GM18868 (cell line): ENCODE measurements at regions not wholly inside any gene's neighbourhood (a gene's known extent, or its start where the extent isn't known, plus 50 kb on each side); places are given as distances from the start of the nearest gene placed in this dataset.

Experiments used
- ATAC-seq: cut with Tn5 transposase; IDR thresholded peaks from one replicate; pipeline ENCODE4 v1.9.1; 2021; ENCODE audit warnings: mild to moderate bottlenecking, moderate library complexity; ENCODE audit not compliant: unreplicated experiment

GRCh38 chr15:35596285-35596684, 50.3 kb upstream of the DPH6 start:
- no peak for ATAC-seq

GRCh38 chr15:35602836-35603235, 56.9 kb upstream of the DPH6 start:
- ATAC-seq = peak; percentile 45

GRCh38 chr15:35603301-35603700, 57.3 kb upstream of the DPH6 start:
- peak; percentile 87 for ATAC-seq

GRCh38 chr15:35603856-35604255, 57.9 kb upstream of the DPH6 start:
- ATAC-seq = no peak

- no peak for ATAC-seq
Observed at GRCh38 chr15:35605764-35606449, 59.9 kb upstream of the DPH6 start.

GRCh38 chr15:35606450-35606779, 60.5 kb upstream of the DPH6 start:
- ATAC-seq = no peak

GRCh38 chr15:35616498-35617271, 70.7 kb upstream of the DPH6 start:
- ATAC-seq = peak; percentile 49

- no peak for ATAC-seq
Observed at GRCh38 chr15:35618260-35619188, 72.6 kb upstream of the DPH6 start.

- no peak for ATAC-seq
Observed at GRCh38 chr15:35622641-35623340, 76.8 kb upstream of the DPH6 start.

GRCh38 chr15:35624881-35625280, 78.9 kb upstream of the DPH6 start:
- ATAC-seq = no peak

- no peak for ATAC-seq
Observed at GRCh38 chr15:35626571-35627318, 80.8 kb upstream of the DPH6 start.

- no peak for ATAC-seq
Observed at GRCh38 chr15:35627696-35628095, 81.7 kb upstream of the DPH6 start.

- no peak for ATAC-seq
Observed at GRCh38 chr15:35629766-35630165, 83.8 kb upstream of the DPH6 start.

- ATAC-seq = no peak
Observed at GRCh38 chr15:35630532-35630931, 84.6 kb upstream of the DPH6 start.

- ATAC-seq = no peak
Observed at GRCh38 chr15:35630985-35631384, 85.0 kb upstream of the DPH6 start.

- ATAC-seq = no peak
Observed at GRCh38 chr15:35633677-35634076, 87.7 kb upstream of the DPH6 start.

GRCh38 chr15:35646790-35647189, 100.8 kb upstream of the DPH6 start:
- no peak for ATAC-seq

GRCh38 chr15:35647303-35647702, 101.3 kb upstream of the DPH6 start:
- no peak for ATAC-seq

- ATAC-seq = no peak
Observed at GRCh38 chr15:35648941-35649340, 103.0 kb upstream of the DPH6 start.

GRCh38 chr15:35649575-35649974, 103.6 kb upstream of the DPH6 start:
- ATAC-seq = no peak
